ENCODE measurements at regions not wholly inside any gene's neighbourhood (a gene's known extent, or its start where the extent isn't known, plus 50 kb on each side); places are given as distances from the start of the nearest gene placed in this dataset.
A peak's percentile ranks its signal among the peaks of the same experiment; 100 is the strongest.

GRCh38 chr1:10867914-10868598, 71.6 kb upstream of the CASZ1 start:
- H3K36me3 ChIP-seq (ENCODE audit: control insufficient read depth in 4 of 4, insufficient read depth in 4 of 4, low read length in 4 of 4): no peaks in the 10 kb centered on the region
- ATAC-seq (ENCODE audit: insufficient read depth, low FRiP score): no peak
- no peaks in the 10 kb centered on the region for H3K9me3 ChIP-seq (ENCODE audit: control insufficient read depth in 4 of 4, insufficient read depth in 3 of 4, low read length in 3 of 4)
- no peak overlapping the region for H3K9ac ChIP-seq (ENCODE audit: insufficient read depth in 1 of 2, low read length in 2 of 2)
- DNase-seq: peak; percentile 64 to 74 (median 64)
- WGBS, 2 donors: 77 to 82% methylated on average over 17 of the region's 17 CpGs
- no peak overlapping the region for H3K27ac ChIP-seq (ENCODE audit: low read depth in 1 of 2, low read length in 1 of 2)
- H3K4me1 ChIP-seq (ENCODE audit: control insufficient read depth in 5 of 5, insufficient read depth in 5 of 5, low read length in 5 of 5): peaks cover 0 to 27% (median 0%) of the 10 kb centered on the region in 5 donors
- peaks cover 0 to 14% (median 6%) of the 10 kb centered on the region in 3 donors for H3K27me3 ChIP-seq (ENCODE audit: control insufficient read depth in 3 of 3, insufficient read depth in 3 of 3, low read length in 2 of 3)
- TF ChIP-seq CTCF (IDR thresholded peaks at IDR 0.05; ENCODE audit: control extremely low read depth, extremely low read depth): no peak
- H3K4me3 ChIP-seq: no peak overlapping the region

DNA sequence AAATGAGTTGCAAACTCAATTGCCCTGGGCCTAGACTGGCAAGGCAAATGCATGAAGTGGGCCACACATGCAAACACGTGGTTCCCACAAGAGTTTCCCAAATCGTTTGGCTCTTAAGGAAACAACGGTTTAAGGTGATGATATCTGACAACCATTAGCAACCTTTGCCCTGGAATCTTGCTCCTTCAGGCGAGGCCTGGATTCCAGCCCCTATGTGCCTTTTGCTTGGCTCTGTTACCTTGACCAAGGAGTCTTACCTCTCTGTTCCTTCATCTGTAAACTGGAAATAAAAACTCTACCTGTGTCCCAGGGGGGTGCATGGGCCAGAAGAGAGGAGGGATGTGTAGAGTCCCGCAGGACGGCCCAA, 72.1 kb upstream of the CASZ1 start:
- Histone ChIP-seq H3K36me3 (ENCODE audit: control insufficient read depth in 4 of 4, insufficient read depth in 4 of 4, low read length in 4 of 4) (no peaks in the 10 kb centered on the region), H3K9me3 (ENCODE audit: control insufficient read depth in 4 of 4, insufficient read depth in 3 of 4, low read length in 3 of 4) (no peaks in the 10 kb centered on the region), H3K4me3 (no peak overlapping the region), H3K27me3 (ENCODE audit: control insufficient read depth in 3 of 3, insufficient read depth in 3 of 3, low read length in 2 of 3) (peaks cover 0 to 10% (median 6%) of the 10 kb centered on the region in 3 donors), H3K27ac (ENCODE audit: low read depth in 1 of 2, low read length in 1 of 2) (no peak overlapping the region), H3K9ac (ENCODE audit: insufficient read depth in 1 of 2, low read length in 2 of 2) (no peak overlapping the region), H3K4me1 (ENCODE audit: control insufficient read depth in 5 of 5, insufficient read depth in 5 of 5, low read length in 5 of 5) (peaks cover 0 to 27% (median 0%) of the 10 kb centered on the region in 5 donors)
- TF ChIP-seq CTCF (IDR thresholded peaks at IDR 0.05; ENCODE audit: control extremely low read depth, extremely low read depth): no peak
- 75 to 79% methylated on average over 6 of the region's 6 CpGs for WGBS, 2 donors
- ATAC-seq (ENCODE audit: insufficient read depth, low FRiP score) (no peak), DNase-seq (no peak)

DNA sequence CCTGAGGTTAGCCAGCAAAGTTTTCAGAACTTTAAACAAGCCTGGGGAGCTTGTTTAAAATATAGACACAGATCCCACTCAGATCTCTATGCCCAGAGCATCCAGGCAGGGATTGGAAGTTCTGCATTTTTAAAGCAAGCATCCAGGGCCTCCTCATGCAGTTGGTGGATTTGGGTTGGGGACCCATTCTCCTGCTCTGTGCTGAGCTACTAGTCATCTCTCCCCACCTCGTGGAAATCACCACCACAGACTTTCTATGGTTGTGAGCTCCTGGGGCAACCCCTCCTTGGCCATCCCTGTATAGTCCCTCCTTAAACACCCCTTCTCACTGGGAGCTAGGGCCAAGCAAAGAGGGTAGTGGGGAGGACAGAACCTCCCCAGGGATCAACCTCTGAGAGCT, 73.5 kb upstream of the CASZ1 start:
- DNase-seq (no peak), ATAC-seq (ENCODE audit: insufficient read depth, low FRiP score) (no peak)
- Histone ChIP-seq H3K27me3 (ENCODE audit: control insufficient read depth in 3 of 3, insufficient read depth in 3 of 3, low read length in 2 of 3) (peaks cover 0 to 2% (median 2%) of the 10 kb centered on the region in 3 donors), H3K36me3 (ENCODE audit: control insufficient read depth in 4 of 4, insufficient read depth in 4 of 4, low read length in 4 of 4) (no peaks in the 10 kb centered on the region), H3K4me3 (no peak overlapping the region), H3K9ac (ENCODE audit: insufficient read depth in 1 of 2, low read length in 2 of 2) (no peak overlapping the region), H3K27ac (ENCODE audit: low read depth in 1 of 2, low read length in 1 of 2) (no peak overlapping the region), H3K4me1 (ENCODE audit: control insufficient read depth in 5 of 5, insufficient read depth in 5 of 5, low read length in 5 of 5) (peaks cover 0 to 17% (median 0%) of the 10 kb centered on the region in 5 donors), H3K9me3 (ENCODE audit: control insufficient read depth in 4 of 4, insufficient read depth in 3 of 4, low read length in 3 of 4) (no peaks in the 10 kb centered on the region)
- WGBS, 2 donors: 48 to 50% methylated on average over 1 of the region's 1 CpG
- TF ChIP-seq CTCF (IDR thresholded peaks at IDR 0.05; ENCODE audit: control extremely low read depth, extremely low read depth): no peak

All from lung (tissue), 11 donors.